ENCODE measurements at regions not wholly inside any gene's neighbourhood (a gene's known extent, or its start where the extent isn't known, plus 50 kb on each side); places are given as distances from the start of the nearest gene placed in this dataset.

GRCh38 chr12:132395192-132395907 lies 66.0 kb upstream of the GALNT9 start:
- Histone ChIP-seq H3K27me3 (ENCODE audit: insufficient read depth, low read length) (peaks cover 6% of the 10 kb centered on the region; the same call in 1 of the 2 replicates), H3K4ac (ENCODE audit: low read depth, low read length) (no peak overlapping the region), H3K23me2 (ENCODE audit: insufficient read length, low read depth, low read length, poor library complexity, severe bottlenecking) (no peaks in the 10 kb centered on the region), H4K8ac (replicated peaks; ENCODE audit: insufficient read length, low read depth, low read length) (no peak overlapping the region), H2BK12ac (ENCODE audit: insufficient read length, low read depth, low read length) (no peak overlapping the region), H2BK15ac (ENCODE audit: low read depth, low read length) (no peak overlapping the region), H3K4me2 (ENCODE audit: insufficient read depth, insufficient read length, low read length) (no peak overlapping the region), H4K91ac (ENCODE audit: insufficient read length, low read depth, low read length) (no peak overlapping the region), H2AK5ac (ENCODE audit: insufficient read length, low read length) (no peak overlapping the region), H4K5ac (ENCODE audit: insufficient read length, low read depth, low read length) (no peak overlapping the region), H3K9ac (ENCODE audit: extremely low read depth, insufficient read length, low read length) (no peak overlapping the region), H4K20me1 (ENCODE audit: control insufficient read depth, insufficient read depth, insufficient read length) (no peaks in the 10 kb centered on the region), H3K27ac (ENCODE audit: insufficient read length, low read depth, low read length) (no peak overlapping the region), H3T11ph (ENCODE audit: low read length) (no peak overlapping the region), H2BK120ac (ENCODE audit: low read depth, low read length, poor library complexity, severe bottlenecking) (no peak overlapping the region), H3K9me3 (ENCODE audit: control insufficient read depth, low read depth, low read length) (no peaks in the 10 kb centered on the region), H3K79me1 (ENCODE audit: insufficient read depth, low read depth, low read length, poor library complexity, severe bottlenecking) (no peaks in the 10 kb centered on the region), H3K79me2 (ENCODE audit: insufficient read depth, low read length) (no peaks in the 10 kb centered on the region), H2BK5ac (ENCODE audit: insufficient read length, low read length) (no peak overlapping the region), H3K4me1 (ENCODE audit: insufficient read depth, low read length) (no peaks in the 10 kb centered on the region), H2AFZ (ENCODE audit: low read length) (no peak overlapping the region), H3K18ac (ENCODE audit: insufficient read length, low read depth, low read length) (no peak overlapping the region), H3K23ac (ENCODE audit: insufficient read length, low read depth, low read length) (no peak overlapping the region), H3K56ac (ENCODE audit: insufficient read length, low read depth, low read length) (no peak overlapping the region), H2BK20ac (ENCODE audit: low read depth, low read length, poor library complexity, severe bottlenecking) (no peak overlapping the region), H3K14ac (ENCODE audit: insufficient read depth, low read length) (peak overlapping the region; percentile 4; the same call in 1 of the 2 replicates)
- peaks cover 19 to 42% of the 10 kb centered on the region in 2 experiments for H3K4me1 Mint-ChIP-seq
- peaks cover 4 to 5% of the 10 kb centered on the region in 2 experiments; a peak in 2 of 5 replicates for H3K9me3 Mint-ChIP-seq
- no peak for DNase-seq
- TF ChIP-seq, protein P1, sequence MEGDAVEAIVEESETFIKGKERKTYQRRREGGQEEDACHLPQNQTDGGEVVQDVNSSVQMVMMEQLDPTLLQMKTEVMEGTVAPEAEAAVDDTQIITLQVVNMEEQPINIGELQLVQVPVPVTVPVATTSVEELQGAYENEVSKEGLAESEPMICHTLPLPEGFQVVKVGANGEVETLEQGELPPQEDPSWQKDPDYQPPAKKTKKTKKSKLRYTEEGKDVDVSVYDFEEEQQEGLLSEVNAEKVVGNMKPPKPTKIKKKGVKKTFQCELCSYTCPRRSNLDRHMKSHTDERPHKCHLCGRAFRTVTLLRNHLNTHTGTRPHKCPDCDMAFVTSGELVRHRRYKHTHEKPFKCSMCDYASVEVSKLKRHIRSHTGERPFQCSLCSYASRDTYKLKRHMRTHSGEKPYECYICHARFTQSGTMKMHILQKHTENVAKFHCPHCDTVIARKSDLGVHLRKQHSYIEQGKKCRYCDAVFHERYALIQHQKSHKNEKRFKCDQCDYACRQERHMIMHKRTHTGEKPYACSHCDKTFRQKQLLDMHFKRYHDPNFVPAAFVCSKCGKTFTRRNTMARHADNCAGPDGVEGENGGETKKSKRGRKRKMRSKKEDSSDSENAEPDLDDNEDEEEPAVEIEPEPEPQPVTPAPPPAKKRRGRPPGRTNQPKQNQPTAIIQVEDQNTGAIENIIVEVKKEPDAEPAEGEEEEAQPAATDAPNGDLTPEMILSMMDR (conservative IDR thresholded peaks at IDR 0.05) = no peak
- H3K27me3 Mint-ChIP-seq (ENCODE audit: low read depth) = peaks cover 75% of the 10 kb centered on the region
- H3K4me3 Mint-ChIP-seq = no peak overlapping the region
- no CpG with 5 or more reads among the region's 28 CpGs for WGBS (ENCODE audit: extremely low coverage, insufficient read length, low lambda C conversion rate)
- peaks cover 0 to 4% (median 0%) of the 10 kb centered on the region in 3 experiments; a peak in 1 of 7 replicates for H3K36me3 Mint-ChIP-seq (ENCODE audit: insufficient read depth in 1 of 3, low read depth in 3 of 3)
- H3K27ac Mint-ChIP-seq = no peak overlapping the region; a peak in 1 of 7 replicates
